ENCODE measurements at regions not wholly inside any gene's neighbourhood (a gene's known extent, or its start where the extent isn't known, plus 50 kb on each side); places are given as distances from the start of the nearest gene placed in this dataset.
"Not testable (repeated sequence)": the region's sequence is repeated elsewhere in the genome, so short reads cannot be mapped to it uniquely, and the experiment has no call there.

GRCh38 chr18:1657876-1658275 lies 753.2 kb downstream of the ADCYAP1 start:
- Histone ChIP-seq H3K4me3 (no peak overlapping the region), H3K4me1 (ENCODE audit: low read depth) (no peaks in the 10 kb centered on the region), H3K36me3 (ENCODE audit: low read depth) (no peaks in the 10 kb centered on the region), H3K9me3 (peaks cover 17% of the 10 kb centered on the region)
- intact Hi-C loops (cut with DNase I, micrococcal nuclease): no loop called here
- TF ChIP-seq CTCF (IDR thresholded peaks at IDR 0.05): no peak
- DNase-seq (no peak), ATAC-seq (no peak)

GRCh38 chr18:1658908-1659566 lies 754.4 kb downstream of the ADCYAP1 start:
- no peak for TF ChIP-seq CTCF (IDR thresholded peaks at IDR 0.05)
- Histone ChIP-seq H3K36me3 (ENCODE audit: low read depth) (no peaks in the 10 kb centered on the region), H3K4me3 (no peak overlapping the region), H3K9me3 (peaks cover 13% of the 10 kb centered on the region), H3K4me1 (ENCODE audit: low read depth) (no peaks in the 10 kb centered on the region)
- ATAC-seq (no peak), DNase-seq (no peak)
- intact Hi-C loops (cut with DNase I, micrococcal nuclease): no loop called here

GRCh38 chr18:1663879-1664705 lies 759.4 kb downstream of the ADCYAP1 start:
- intact Hi-C loops (cut with DNase I, micrococcal nuclease): no loop called here
- peak; percentile 27 to 44 (median 43) for DNase-seq

GRCh38 chr18:1665079-1665478 lies 760.4 kb downstream of the ADCYAP1 start:
- ATAC-seq (no peak), DNase-seq (no peak)
- no peak for TF ChIP-seq CTCF (IDR thresholded peaks at IDR 0.05)
- Histone ChIP-seq H3K4me3 (no peak overlapping the region), H3K36me3 (ENCODE audit: low read depth) (no peaks in the 10 kb centered on the region), H3K4me1 (ENCODE audit: low read depth) (no peaks in the 10 kb centered on the region), H3K9me3 (peaks cover 11% of the 10 kb centered on the region)
- intact Hi-C loops (cut with DNase I, micrococcal nuclease): no loop called here

More at GRCh38 chr18:1663879-1664705, 759.4 kb downstream of the ADCYAP1 start:
- Histone ChIP-seq H3K9me3 (peaks cover 11% of the 10 kb centered on the region), H3K36me3 (ENCODE audit: low read depth) (no peaks in the 10 kb centered on the region), H3K4me1 (ENCODE audit: low read depth) (no peaks in the 10 kb centered on the region), H3K4me3 (no peak overlapping the region)
- no peak for TF ChIP-seq CTCF (IDR thresholded peaks at IDR 0.05)
- peak; percentile 24 for ATAC-seq

- DNase-seq (no peak), ATAC-seq (no peak)
- intact Hi-C loops (cut with DNase I, micrococcal nuclease): no loop called here
- Histone ChIP-seq H3K9me3 (peaks cover 24% of the 10 kb centered on the region), H3K36me3 (ENCODE audit: low read depth) (no peaks in the 10 kb centered on the region), H3K4me1 (ENCODE audit: low read depth) (no peaks in the 10 kb centered on the region), H3K4me3 (no peak overlapping the region)
- no peak for TF ChIP-seq CTCF (IDR thresholded peaks at IDR 0.05)
Measured at GRCh38 chr18:1668279-1668678, 763.6 kb downstream of the ADCYAP1 start.

GRCh38 chr18:1671710-1672109 lies 767.0 kb downstream of the ADCYAP1 start:
- DNase-seq; H3K4me1 ChIP-seq (ENCODE audit: low read depth); H3K4me3 ChIP-seq; intact Hi-C loops (cut with DNase I, micrococcal nuclease); ATAC-seq; H3K36me3 ChIP-seq (ENCODE audit: low read depth): not testable (repeated sequence)
- peaks cover 29% of the 10 kb centered on the region for H3K9me3 ChIP-seq

Data from mucosa of descending colon (tissue), 3 donors.